Fibroblast of villous mesenchyme (primary cell): ENCODE measurements at regions not wholly inside any gene's neighbourhood (a gene's known extent, or its start where the extent isn't known, plus 50 kb on each side); places are given as distances from the start of the nearest gene placed in this dataset.
A peak's percentile ranks its signal among the peaks of the same experiment; 100 is the strongest.
"Not testable (repeated sequence)": the region's sequence is repeated elsewhere in the genome, so short reads cannot be mapped to it uniquely, and the experiment has no call there.

Source experiments
- DNase-seq: peaks from one replicate; pipeline ENCODE4 v3.0.0-alpha.2; 2010; ENCODE audit warnings: low read depth
- H3K4me3 ChIP-seq: 2 replicates; pipeline ENCODE4 v1.5.1; 2011; ENCODE audit warnings: low read depth, mild to moderate bottlenecking, low read length

- not testable (repeated sequence) for DNase-seq, H3K4me3 ChIP-seq
Measured at GRCh38 chr22:12384612-12385011, 3143.4 kb upstream of the OR11H1 start.

- not testable (repeated sequence) for DNase-seq, H3K4me3 ChIP-seq
Measured at GRCh38 chr22:12388824-12389800, 3138.9 kb upstream of the OR11H1 start.

- H3K4me3 ChIP-seq, DNase-seq: not testable (repeated sequence)
Measured at GRCh38 chr22:12397270-12397669, 3130.7 kb upstream of the OR11H1 start.

GRCh38 chr22:12401942-12402341 lies 3126.1 kb upstream of the OR11H1 start:
- DNase-seq, result peak; percentile 1
- not testable (repeated sequence) for H3K4me3 ChIP-seq

- H3K4me3 ChIP-seq, DNase-seq: not testable (repeated sequence)
Measured at GRCh38 chr22:12402531-12402930, 3125.5 kb upstream of the OR11H1 start.

GRCh38 chr22:12435890-12436289 lies 3092.1 kb upstream of the OR11H1 start:
- not testable (repeated sequence) for H3K4me3 ChIP-seq, DNase-seq
